PC-3 (cell line): ENCODE measurements at regions not wholly inside any gene's neighbourhood (a gene's known extent, or its start where the extent isn't known, plus 50 kb on each side); places are given as distances from the start of the nearest gene placed in this dataset.

ENCODE experiments used
- ATAC-seq: fragments of 200-7000 bp; cut with Tn5 transposase; 2 replicates; pipeline ENCODE4 v1.9.1; 2020; ENCODE audit warnings: mild to moderate bottlenecking, moderate library complexity
- BruUV-seq: library from RNA; stranded (reverse); fragments of 400-500 nt; replicated peaks from 2 replicates; lab custom pipeline; 2021; lab: Mats Ljungman, UMichigan
- CTCF ChIA-PET: fragments of 300-600 bp; sonication (Branson Sonifier 250); formaldehyde crosslinking; loops from one replicate; lab custom pipeline; 2022; ENCODE audit warnings: antibody characterized with exemption; lab: Charles Lee
- POLR2A ChIA-PET: fragments of 300-600 bp; sonication (Branson Sonifier 250); formaldehyde crosslinking; loops from one replicate; lab custom pipeline; 2022; ENCODE audit warnings: antibody characterized with exemption; ENCODE audit not compliant: unreplicated experiment; lab: Charles Lee
- DNase-seq: peaks from one replicate; pipeline ENCODE4 v3.0.0-alpha.2; 2015
- H2AFZ ChIP-seq: fragments of 300-600 bp; sonication (generic); 2 replicates; pipeline ENCODE4 v1.6.0; 2016; ENCODE audit warnings: antibody characterized with exemption, low read length
- H3F3A ChIP-seq: fragments of 300-600 bp; sonication (generic); one replicate; pipeline ENCODE4 v1.6.0; 2017; ENCODE audit warnings: antibody characterized with exemption, low read length, control low read depth, mild to moderate bottlenecking; ENCODE audit not compliant: unreplicated experiment
- H3K27ac ChIP-seq: fragments of 300-600 bp; sonication (generic); 2 replicates; pipeline ENCODE4 v1.5.1; 2016; ENCODE audit warnings: mild to moderate bottlenecking, low read length
- H3K27me3 ChIP-seq: fragments of 300-600 bp; sonication (generic); 2 replicates; pipeline ENCODE4 v1.6.1; 2016; ENCODE audit warnings: low read length, mixed read lengths
- H3K36me3 ChIP-seq: fragments of 300-600 bp; sonication (generic); 2 replicates; pipeline ENCODE4 v1.6.1; 2016; ENCODE audit warnings: low read depth, mixed run types, low read length, mixed read lengths
- H3K4me1 ChIP-seq: fragments of 300-600 bp; sonication (generic); 2 replicates; pipeline ENCODE4 v1.5.1; 2016; ENCODE audit warnings: low read length; ENCODE audit not compliant: insufficient read depth
- H3K4me2 ChIP-seq: fragments of 300-600 bp; sonication (generic); 2 replicates; pipeline ENCODE4 v1.6.0; 2016; ENCODE audit warnings: low read length
- H3K4me3 ChIP-seq: fragments of 300-600 bp; sonication (generic); 2 replicates; pipeline ENCODE4 v1.5.1; 2016; ENCODE audit warnings: mild to moderate bottlenecking, low read length, mixed read lengths
- H3K79me2 ChIP-seq: fragments of 300-600 bp; sonication (generic); 2 replicates; pipeline ENCODE4 v1.6.1; 2017; ENCODE audit warnings: low read length, mixed read lengths
- H3K9ac ChIP-seq: fragments of 300-600 bp; sonication (generic); 2 replicates; pipeline ENCODE4 v1.6.0; 2016; ENCODE audit warnings: mild to moderate bottlenecking, low read length
- H3K9me2 ChIP-seq: fragments of 300-600 bp; sonication (generic); replicated peaks from 2 replicates; pipeline ENCODE4 v1.6.1; 2016; ENCODE audit warnings: mixed run types, low read length, mixed read lengths
- H3K9me3 ChIP-seq: fragments of 300-600 bp; sonication (generic); 2 replicates; pipeline ENCODE4 v1.6.1; 2016; ENCODE audit warnings: low read length, mixed read lengths
- H4K20me1 ChIP-seq: fragments of 300-600 bp; sonication (generic); 2 replicates; pipeline ENCODE4 v1.6.1; 2016; ENCODE audit warnings: low read length, mixed read lengths
- CTCF ChIP-seq: fragments of 300-600 bp; sonication (generic); conservative IDR thresholded peaks from 2 replicates; pipeline ENCODE4 v1.5.1; 2017; ENCODE audit warnings: antibody characterized with exemption, low read depth, mild to moderate bottlenecking, low read length
- EZH2 ChIP-seq: fragments of 300-600 bp; sonication (generic); IDR thresholded peaks from one replicate; pipeline ENCODE4 v1.6.1; 2017; ENCODE audit warnings: antibody characterized with exemption, mild to moderate bottlenecking, low read length; ENCODE audit not compliant: unreplicated experiment
- EZH2phosphoT487 ChIP-seq: fragments of 300-600 bp; sonication (generic); IDR thresholded peaks from 2 replicates; pipeline ENCODE4 v1.6.1; 2018; ENCODE audit warnings: mild to moderate bottlenecking, antibody characterized with exemption, low read length, borderline replicate concordance
- intact Hi-C: fragments of 100-400 bp; cut with micrococcal nuclease; formaldehyde crosslinking; loops from 2 replicates; pipeline ENCODE4 v1.9.0; 2023

DNA sequence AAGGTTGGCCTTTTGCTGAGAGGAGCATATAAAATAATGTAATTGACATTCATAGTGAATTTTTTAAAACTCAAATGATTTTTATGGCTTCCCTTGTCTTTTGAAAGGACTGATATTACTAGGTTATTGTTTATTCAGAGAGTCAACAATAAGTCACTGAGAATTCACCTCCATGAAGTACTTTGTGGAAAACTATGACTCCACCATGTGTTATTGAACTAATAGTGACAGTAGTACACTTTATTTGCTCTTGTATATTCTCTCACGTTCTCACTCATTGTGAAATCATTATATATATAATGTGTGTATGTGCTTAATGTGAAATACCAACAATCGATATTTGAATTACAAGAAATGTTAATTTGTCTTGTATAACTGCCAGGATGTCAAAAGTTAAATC is 267.4 kb upstream of the CCDC179 start:
- CTCF ChIA-PET = no interaction called here
- Histone ChIP-seq H3K4me3 (no peak overlapping the region), H3K4me2 (peak overlapping the region; percentile 37; the same call in 1 of the 2 replicates), H3K36me3 (no peaks in the 10 kb centered on the region), H3K27me3 (no peaks in the 10 kb centered on the region), H3K79me2 (no peaks in the 10 kb centered on the region), H2AFZ (no peak overlapping the region), H4K20me1 (no peaks in the 10 kb centered on the region), H3K4me1 (peaks cover 32% of the 10 kb centered on the region), H3K9ac (peak overlapping the region; percentile 49), H3K27ac (peak overlapping the region; percentile 89), H3K9me3 (no peaks in the 10 kb centered on the region), H3K9me2 (no peaks in the 10 kb centered on the region), H3F3A (no peaks in the 10 kb centered on the region)
- no TSS peak for BruUV-seq
- DNase-seq = peak; percentile 73
- intact Hi-C loops = loop anchor here (10.0 kb wide), 1 partner anchor 187 kb away; no protein-coding TSS in a partner anchor
- POLR2A ChIA-PET = no interaction called here
- ATAC-seq = peak; percentile 94
- TF ChIP-seq EZH2phosphoT487 (no peak), CTCF (no peak), EZH2 (no peak)

GRCh38 chr11:23134627-23135026 is 274.4 kb upstream of the CCDC179 start:
- ChIA-PET POLR2A (no interaction called here), CTCF (no interaction called here)
- Histone ChIP-seq H3K79me2 (no peaks in the 10 kb centered on the region), H3K9ac (no peak overlapping the region), H3K9me2 (no peaks in the 10 kb centered on the region), H3K27ac (no peak overlapping the region), H3F3A (no peaks in the 10 kb centered on the region), H3K4me1 (no peaks in the 10 kb centered on the region), H3K27me3 (no peaks in the 10 kb centered on the region), H3K4me2 (no peak overlapping the region), H3K9me3 (no peaks in the 10 kb centered on the region), H3K36me3 (no peaks in the 10 kb centered on the region), H2AFZ (no peak overlapping the region), H3K4me3 (no peak overlapping the region), H4K20me1 (no peaks in the 10 kb centered on the region)
- TF ChIP-seq EZH2 = no peak
- TF ChIP-seq EZH2phosphoT487 = no peak
- TF ChIP-seq CTCF = no peak
- intact Hi-C loops = no loop called here
- DNase-seq = no peak
- ATAC-seq = no peak
- BruUV-seq = no TSS peak

- Histone ChIP-seq H2AFZ (no peak overlapping the region), H3K27ac (no peak overlapping the region), H3K9me2 (no peaks in the 10 kb centered on the region), H3K4me2 (no peak overlapping the region), H3F3A (no peaks in the 10 kb centered on the region), H3K79me2 (no peaks in the 10 kb centered on the region), H3K4me3 (no peak overlapping the region), H3K9ac (no peak overlapping the region), H3K4me1 (no peaks in the 10 kb centered on the region), H3K36me3 (no peaks in the 10 kb centered on the region), H3K9me3 (no peaks in the 10 kb centered on the region), H4K20me1 (no peaks in the 10 kb centered on the region), H3K27me3 (no peaks in the 10 kb centered on the region)
- BruUV-seq = no TSS peak
- intact Hi-C loops = no loop called here
- no peak for DNase-seq
- ATAC-seq = no peak
- POLR2A ChIA-PET = no interaction called here
- CTCF ChIA-PET = no interaction called here
- TF ChIP-seq EZH2 (no peak), CTCF (no peak)
These were observed 278.5 kb upstream of the CCDC179 start for GRCh38 chr11:23138761-23139160.
